Hematopoietic multipotent progenitor cell treated with erythropoietin and hydrocortisone succinate and interleukin-3 and kit ligand, for 15 days (in vitro differentiated cells): ENCODE measurements at regions not wholly inside any gene's neighbourhood (a gene's known extent, or its start where the extent isn't known, plus 50 kb on each side); places are given as distances from the start of the nearest gene placed in this dataset.
"Not testable (repeated sequence)": the region's sequence is repeated elsewhere in the genome, so short reads cannot be mapped to it uniquely, and the experiment has no call there.

ENCODE experiments used
- DNase-seq: peaks from one replicate; pipeline ENCODE4 v3.0.0-alpha.2; 2015; ENCODE audit warnings: low spot score

DNA sequence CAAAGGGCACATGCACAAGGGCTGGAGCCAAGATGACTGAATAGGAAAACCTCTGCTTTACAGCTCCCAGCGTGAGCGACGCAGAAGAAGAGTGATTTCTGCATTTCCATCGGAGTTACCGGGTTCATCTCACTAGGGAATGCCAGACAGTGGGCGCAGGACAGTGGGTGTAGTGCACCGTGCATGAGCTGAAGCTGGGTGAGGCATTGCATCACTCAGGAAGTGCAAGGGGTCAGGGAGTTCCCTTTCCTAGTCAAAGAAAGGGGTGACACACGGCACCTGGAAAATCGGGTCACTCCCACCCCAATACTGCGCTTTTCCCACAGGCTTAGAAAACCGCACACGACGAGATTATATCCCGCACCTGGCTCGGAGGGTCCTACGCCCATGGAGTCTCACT, 64.5 kb upstream of the HTR1E start:
- not testable (repeated sequence) for DNase-seq

DNA sequence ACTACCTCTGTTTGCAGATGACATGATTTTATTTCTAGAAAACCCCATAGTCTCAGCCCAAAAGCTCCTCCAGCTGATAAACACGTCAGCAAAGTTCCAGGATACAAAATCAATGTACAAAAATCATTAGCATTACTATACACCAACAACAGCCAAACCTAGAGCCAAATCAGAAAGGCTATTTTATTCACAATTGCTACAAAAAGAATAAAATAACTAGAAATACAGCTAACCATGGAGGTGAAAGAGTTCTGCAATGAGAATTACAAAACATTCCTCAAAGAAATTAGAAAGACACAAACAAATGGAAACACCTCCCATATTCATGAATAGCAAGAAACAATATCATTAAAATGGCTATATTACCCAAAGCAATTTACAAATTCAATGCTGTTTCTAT, 65.6 kb upstream of the HTR1E start:
- DNase-seq, result no peak

DNA sequence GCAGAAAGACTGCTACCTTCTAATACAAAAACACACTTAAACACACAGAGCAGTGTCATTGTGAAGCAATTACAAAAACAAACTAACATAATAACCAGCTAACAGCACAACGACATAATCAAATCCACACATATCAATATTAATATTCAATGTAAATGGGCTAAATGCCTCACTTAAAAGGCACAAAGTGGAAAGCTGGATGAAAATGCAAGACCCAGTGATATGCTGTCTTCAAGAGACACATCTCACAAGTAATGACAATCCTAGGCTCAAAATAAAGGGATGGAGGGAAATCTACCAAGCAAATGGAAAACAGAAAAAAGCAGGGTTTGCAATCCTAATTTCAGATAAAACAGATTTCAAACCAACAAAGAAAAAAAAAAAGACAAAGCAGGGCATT, 67.8 kb upstream of the HTR1E start:
- no peak for DNase-seq

DNA sequence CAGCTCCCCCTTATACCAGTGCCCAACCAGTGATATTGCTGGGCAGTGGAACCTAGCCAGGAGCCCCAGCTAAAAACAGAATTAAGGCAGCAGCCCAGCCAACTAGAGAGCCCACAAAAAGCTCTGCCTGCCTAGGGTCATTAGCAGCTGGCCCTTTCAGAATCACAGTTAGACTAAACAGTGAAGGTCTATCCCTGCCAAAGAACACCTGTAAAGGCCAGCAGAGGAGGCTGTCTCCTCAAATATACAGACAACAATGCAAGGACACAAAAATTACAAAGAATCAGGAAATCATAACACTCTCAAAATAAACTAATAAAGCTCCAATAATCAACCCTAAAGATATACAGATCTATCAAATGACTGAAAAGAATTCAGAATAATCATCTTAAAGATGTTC, 77.8 kb upstream of the HTR1E start:
- no peak for DNase-seq

DNA sequence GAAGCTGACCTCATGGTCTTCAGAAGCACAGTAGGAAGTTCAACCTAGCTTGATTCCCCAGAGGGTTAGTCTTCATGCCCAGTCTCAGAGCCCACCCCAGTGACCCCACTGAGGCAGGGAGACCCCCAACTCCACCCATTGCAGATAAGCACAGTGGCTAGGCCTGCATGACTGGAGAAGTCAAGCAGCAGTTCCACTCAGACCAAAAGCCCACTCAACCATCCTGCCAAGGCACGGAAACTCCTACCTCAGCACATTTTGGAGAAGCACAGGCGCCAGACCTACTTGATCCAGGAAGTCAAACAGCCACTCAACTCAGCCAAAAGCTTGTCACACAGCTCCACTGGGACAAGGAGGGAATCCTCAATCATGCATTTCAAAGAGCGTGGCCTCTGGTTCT, 78.4 kb upstream of the HTR1E start:
- no peak for DNase-seq

DNA sequence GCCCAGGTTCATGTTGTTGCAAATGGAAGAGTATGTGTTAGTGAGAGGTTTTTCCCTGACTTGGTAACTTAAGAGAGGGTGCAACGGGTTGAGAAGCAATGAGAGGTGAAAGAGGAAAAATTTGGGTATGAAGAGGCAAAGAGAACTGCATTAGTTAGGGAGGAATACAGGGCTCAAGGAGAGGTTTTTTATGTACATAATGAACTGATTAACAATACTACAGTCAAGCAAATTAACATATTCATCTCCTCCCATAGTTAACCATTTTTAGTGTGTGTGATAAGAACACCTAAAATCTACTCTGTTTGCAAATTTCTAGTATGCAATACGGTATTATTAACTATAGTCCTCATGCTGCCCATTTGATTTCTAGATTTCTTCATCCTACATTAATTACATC, 79.5 kb upstream of the HTR1E start:
- DNase-seq, result no peak

DNA sequence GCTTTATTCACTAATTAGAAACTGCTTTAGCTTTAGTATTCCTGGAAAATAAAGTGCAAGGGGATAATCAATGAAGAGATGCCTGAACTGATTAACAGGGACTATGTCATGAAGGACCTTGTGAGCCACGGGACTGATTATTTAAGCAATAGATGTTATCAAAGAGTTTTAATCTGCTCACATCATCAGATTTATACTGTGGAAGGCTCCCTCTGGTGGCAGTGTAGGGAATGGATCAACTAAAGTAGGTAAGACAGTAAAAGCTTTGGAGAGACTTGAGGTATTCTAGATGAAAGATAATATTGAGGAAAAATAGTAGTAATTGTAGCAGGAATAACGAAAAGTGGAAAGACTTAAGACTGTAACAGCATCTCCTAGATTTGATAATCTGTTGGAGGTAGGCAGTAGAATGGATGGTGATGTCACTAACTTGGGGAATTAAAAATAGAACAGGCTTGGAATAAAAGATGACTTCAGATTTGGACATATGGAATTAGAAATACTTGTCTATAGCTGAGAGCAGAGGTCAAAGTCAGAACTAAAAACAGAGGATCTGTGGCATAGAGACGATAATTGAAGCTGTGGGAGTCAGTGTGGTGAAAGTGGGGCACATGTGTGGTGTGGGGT, 80.3 kb upstream of the HTR1E start:
- DNase-seq, result peak; percentile 8

DNA sequence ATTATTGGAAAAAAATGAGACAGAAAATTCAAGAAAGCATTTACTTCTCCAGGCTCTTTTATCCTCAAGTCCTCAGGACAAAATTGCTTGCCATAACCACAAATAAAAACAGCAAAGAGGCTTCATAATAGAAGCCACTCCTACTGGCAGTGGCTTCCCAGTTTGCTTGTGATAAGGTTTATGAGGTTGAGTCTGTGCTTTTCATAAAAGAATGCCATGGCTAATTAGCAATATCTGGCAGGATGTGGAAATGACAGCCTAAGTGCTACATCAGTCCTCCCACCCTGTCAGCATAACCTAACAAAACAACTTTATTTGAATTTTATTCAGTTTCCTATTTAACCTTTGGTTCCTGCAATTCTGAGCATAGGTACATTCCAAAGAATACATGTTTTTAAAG, 80.9 kb upstream of the HTR1E start:
- no peak for DNase-seq

DNA sequence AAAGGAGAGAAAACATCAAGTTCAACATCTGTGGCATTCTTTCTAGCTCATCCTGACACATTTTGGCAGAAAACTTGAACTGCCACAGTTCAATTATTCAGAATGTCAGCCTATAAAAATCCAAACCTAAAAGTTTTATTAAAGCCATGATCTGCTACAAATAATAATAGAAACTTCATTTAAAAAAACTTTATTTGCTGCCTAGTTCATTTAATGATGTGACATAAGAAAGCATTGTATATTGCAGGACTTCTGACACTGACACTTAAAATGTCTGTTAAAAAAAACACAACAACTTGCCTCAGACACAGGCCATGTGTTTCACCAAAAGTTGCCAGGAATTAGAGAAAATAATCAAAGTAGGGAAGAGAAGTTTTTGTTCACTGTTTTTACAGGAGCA, 88.3 kb upstream of the HTR1E start:
- DNase-seq, result no peak

DNA sequence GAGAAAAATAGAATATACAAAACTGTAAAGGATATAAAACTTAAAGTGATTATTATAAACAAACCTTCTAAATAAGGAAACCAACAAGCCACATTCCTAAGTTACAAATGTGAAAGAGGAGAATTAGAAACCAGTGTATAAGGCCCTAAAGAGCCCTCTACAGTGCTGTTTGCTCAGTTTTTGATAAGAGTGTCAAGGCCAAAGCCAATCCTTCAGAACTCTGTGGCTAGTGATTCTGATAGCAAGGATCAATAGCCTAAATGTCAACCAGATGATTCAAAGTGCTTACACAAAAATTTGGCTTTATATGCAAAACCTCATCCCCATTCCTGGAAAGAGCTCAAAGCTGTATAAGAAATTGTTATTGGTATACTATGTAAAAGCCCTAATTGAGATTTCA, 104.6 kb upstream of the HTR1E start:
- no peak for DNase-seq

DNA sequence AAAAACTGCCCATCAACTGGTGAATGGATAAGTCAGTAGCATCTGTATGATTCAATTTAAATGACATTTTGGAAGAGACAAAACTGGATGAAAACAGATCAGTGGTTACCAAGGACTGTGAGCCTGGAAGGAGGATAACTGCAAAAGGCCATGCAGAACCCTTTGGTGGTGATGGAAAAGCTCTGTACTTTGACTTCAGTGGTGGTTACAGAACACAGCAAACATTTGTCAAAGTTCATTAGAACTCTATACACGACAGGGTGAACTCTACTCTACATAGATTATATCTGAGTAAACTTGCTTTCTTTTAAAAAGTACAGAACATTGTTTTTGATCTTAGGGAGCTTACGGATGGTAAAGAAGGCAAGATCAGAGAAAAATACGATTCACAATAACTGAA, 111.9 kb upstream of the HTR1E start:
- DNase-seq, result no peak

DNA sequence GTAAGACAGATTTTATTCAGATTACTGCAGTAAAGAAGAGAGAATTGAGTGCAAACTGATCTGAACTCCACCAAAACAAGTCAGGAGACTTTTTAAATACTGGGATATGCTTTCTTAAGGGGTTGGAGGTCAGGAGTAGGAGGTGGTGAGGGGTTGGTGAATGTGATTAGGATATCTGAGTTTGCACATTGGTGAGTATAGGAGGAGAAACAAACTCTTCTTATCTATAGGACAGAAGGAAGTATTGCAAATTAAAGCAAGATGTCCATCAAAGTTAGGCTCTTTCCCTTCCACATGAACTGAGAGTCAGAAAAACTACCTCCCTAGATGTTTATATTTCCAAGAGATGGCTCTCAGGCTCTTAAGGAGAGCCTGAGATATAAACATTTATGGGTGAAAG, 114.6 kb upstream of the HTR1E start:
- DNase-seq, result no peak

DNA sequence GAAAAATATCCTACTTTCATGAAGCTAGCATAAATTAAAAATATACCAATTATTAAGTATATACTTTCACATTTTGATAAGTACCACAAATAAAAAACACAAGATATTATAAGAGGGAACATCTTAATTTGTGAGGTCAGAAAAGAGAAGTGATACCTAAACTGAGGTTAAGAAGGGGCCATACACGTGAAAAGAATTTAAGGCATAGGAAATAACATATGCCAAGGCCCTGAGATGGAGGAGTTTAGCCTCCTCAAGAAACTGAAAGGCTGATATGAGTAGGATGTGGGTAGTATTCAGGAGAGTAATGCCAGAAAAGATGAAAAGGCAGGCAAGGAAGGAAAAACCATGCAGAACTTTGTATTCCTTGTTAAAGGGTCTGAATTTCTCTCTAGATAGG, 116.6 kb upstream of the HTR1E start:
- DNase-seq, result no peak

DNA sequence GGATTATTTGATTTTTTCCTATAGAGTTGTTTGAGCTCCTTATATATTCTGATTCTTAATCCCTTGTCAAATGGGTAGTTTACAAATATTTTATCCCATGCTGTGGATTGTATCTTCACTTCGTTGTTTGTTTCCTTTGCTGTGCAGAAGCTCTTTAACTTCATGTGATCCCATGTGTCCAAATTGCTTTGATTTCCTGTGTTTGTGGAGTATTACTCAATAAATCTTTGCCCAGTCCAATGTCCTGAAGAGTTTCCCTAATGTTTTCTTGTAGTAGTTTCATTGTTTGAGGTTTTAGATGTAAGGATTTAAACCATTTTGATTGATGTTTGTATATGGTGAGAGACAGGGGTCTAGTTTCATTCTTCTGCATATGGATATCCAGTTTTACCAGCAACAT, 143.7 kb upstream of the HTR1E start:
- no peak for DNase-seq

DNA sequence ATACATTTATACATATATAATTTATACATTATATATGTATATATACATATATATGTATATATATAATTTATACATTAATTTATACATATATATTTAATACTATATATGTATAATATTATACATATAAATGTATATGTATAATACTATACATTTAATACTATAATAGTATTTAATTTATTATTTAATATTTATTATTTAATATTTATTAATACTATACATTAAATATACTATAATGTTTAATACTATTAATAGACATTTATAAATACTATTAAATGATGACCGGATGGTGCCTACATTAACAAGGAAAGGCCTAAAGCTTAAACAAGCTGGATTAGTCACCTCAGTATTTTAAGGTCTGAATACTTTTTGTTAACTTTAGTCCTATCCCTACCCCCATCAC, 145.9 kb upstream of the HTR1E start:
- DNase-seq, result no peak

DNA sequence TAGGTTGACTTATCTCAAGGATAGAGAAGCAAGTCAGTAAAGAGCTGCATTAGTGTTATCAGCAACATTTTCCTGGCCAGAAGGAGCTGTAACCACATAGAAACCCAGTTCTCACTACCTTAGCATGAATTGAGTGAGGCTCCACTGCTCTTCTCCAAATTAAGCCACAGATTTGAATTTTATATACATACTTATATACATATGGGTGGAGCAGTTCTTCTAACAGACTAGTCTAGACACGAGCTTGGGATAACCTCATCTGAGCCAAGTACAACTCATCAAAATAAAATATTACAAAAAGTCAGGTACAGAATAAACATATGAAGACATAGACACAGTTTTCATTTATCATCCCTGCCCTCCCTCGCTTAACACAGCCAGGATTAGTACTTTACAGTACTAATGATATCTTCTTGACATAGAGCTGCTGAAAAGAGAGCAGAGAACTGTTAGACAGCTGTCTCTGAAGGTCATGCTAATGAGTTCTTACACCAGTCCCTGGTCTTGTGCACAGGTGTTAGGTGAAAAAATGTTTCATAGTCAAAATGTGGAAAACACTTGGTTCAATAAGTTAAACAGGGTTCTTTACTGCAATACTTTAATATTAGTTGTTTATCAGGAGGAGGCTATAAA, 147.4 kb upstream of the HTR1E start:
- DNase-seq, result no peak

DNA sequence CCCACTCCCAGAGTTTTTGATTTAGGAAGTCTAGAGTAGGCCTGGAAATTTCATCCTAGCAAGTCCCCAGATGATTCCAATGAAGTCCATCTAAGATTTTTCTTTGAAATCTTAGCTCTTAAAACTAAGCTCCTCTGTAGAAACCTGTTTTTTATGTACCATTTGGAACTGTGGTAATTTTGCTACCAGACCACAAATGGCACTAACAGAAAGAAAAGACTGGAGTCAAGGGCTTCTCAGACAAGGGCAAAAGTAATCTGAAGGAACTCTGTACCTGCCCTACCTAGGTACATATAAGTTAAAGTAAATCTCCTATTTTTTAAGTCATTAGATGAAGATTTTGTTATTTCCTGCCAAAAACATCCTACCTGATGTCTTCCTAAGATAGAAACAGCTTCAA, 155.0 kb upstream of the HTR1E start:
- no peak for DNase-seq

DNA sequence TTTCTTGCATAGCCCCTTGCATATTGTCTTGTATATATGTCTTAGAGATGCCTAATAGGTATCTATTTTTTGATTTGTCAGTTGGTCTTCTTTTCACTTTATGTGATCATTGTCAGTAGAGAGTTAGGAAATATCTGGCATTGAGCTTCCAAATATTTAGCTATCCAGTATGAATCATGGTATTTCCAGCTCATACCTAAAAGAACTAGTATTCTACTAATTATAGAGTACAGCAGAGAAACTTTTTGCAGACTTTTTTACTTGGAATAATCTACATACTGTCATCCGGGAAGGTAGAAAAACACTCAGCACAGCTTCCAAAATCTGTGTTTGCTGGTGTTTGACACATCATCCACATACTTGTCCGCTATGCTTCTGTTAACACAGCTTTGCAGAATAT, 156.4 kb upstream of the HTR1E start:
- no peak for DNase-seq

DNA sequence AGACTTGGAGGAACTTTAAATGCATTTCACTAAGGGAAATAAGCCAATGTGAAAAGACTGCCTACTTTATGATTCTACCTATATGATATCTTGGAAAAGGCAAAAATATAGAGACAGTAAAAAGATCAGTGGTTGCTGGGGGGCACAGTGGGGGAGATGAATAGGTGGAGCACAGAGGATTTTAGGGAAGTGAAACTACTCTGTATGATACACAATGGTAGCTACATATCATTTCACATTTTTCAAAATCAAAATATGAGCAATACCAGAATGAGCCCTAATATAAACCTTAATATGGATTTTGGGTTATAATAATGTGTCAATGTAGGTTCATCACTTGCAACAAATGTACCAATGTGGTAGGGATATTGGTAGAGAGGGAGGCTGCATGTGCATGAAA, 161.4 kb upstream of the HTR1E start:
- DNase-seq, result no peak

DNA sequence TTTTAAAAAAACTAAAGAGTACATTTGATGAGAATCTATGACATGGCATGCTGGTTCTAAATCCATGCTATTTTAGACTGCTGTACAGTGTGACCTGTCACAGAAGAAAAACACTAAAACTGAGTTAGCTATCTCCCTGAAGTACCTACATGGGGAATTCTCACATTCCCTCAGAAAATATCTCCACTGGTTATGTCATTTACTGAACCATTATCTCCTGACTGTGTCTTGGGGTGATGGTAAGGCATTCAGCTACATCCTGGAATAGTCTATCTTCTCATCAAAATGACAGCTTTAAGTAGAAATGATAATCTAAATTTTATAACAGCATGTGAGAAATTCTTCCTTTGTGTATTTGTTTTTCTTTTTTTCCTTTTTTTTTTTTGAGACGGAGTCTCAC, 172.1 kb upstream of the HTR1E start:
- no peak for DNase-seq

DNA sequence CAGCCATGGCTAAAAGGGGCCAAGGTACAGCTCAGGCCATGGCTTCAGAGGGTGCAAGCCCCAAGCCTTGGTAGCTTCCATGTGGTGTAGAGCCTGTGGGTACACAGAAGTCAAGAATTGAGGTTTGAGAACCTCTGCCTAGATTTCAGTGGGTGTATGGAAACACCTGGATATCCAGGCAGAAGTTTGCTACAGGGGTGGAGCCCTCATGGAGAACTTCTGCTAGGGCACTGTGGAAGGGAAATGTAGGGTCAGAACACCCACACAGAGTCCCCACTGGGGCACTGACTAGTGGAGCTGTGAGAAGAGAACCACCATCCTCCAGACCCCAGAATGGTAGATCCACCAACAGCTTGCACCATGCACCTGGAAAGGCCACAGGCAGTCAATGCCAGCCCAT, 177.4 kb upstream of the HTR1E start:
- DNase-seq, result not testable (repeated sequence)

DNA sequence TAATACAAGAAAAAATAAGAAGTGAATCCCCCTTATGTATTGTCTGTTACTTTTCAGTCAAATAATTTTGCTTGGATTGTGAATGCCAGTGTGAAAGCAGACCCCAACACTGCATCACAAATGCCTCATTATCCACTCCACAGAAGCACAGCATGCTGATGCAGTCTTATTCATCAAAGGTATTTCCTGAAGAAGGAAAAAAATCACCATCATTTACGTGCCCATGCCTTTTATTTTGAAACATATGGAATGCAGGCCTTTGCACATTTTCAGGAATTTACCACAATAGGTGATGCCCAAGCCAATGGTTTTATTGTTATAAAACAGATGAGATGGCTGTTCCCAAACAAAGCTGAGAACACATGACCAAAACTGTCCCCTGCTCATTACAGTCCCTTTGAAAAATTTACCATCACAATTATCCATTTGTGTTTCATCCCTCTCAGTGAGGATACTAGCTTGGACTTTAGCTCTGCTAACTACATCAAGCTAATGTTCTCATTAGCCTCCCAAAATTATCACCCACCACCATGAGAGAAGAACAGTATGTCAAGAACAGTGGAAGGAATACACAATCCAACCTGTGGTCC, 180.6 kb upstream of the HTR1E start:
- DNase-seq, result no peak

DNA sequence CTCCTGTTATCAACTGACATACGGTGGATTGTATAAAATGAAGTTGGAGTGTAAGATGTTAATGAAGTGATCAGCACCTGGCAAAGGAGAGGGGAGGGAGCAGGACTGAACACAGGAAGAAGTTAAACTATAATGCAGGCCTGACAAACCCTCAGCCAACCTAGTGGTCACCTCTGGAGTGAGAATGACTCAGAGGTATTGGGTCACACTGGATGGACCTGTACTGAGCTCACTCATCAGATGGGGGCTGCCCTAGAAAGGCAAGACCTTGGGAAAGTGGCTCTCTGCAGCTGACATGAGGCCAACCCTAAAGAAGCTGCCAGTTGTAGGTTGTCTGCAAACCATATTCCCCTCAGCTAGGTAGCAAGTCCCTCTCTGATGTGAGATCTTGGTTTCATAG, 193.3 kb upstream of the HTR1E start:
- no peak for DNase-seq

DNA sequence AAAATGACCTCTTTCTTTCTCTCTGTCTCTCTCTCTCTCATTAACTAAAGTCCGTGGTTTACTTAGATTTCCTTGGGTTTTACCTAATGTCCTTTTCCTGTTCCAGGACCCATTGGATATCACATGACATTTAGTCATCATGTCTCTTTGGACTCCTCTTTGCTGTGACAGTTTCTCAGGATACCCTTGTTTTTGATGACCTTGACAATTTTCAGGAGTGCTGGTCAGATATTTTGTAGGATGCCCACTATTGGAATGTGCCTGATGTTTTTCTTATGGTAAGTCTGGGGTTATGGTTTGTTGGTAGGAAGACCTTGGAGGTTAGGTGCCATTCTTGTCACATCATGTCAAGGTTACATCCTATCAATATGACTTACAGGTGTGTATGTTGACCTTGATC, 199.2 kb upstream of the HTR1E start:
- no peak for DNase-seq
